SW 1271 (cell line): ENCODE measurements at regions not wholly inside any gene's neighbourhood (a gene's known extent, or its start where the extent isn't known, plus 50 kb on each side); places are given as distances from the start of the nearest gene placed in this dataset.
"Not testable (repeated sequence)": the region's sequence is repeated elsewhere in the genome, so short reads cannot be mapped to it uniquely, and the experiment has no call there.

Experiments
- DNase-seq, 2 experiments: peaks; one replicate each; lab custom pipeline; 2025; lab: John Stamatoyannopoulos, UW

DNA sequence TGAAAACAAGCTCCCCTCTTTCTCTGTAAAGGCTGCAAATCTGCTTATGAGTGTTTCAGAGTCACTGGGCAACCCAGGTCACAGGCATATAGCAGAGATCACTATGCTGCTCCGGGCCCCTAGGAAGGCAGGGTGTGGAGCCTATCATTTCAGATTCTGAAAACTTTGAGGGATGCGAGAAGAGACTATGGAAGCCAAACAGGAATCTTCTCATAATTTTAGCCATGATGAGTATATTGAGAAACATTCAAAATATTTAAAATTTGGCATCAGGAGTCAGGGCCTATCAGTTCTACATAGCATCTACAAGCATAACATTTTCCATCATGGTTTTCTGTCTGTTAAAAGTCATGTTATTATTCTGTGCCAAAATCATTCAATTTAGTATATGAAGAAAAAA, 61.7 kb upstream of the ATXN3L start:
- DNase-seq: no peak

DNA sequence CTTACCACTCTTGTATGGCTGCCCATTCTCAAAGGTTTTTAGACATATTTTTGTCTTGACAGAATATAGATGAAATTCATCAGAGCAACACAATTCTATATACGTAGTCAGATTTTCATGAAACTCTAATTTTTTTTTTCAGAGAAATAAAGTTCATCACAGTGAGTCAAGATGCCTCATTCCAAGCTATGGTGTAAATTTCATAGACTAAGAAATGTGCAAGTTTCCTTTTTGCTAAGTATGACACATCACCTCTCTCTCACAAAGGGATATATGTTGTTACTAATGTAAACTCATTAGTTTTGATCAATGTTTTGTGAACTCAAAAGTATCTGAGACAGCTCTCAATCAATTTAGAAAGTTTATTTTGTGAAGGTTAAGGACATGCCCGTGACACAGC, 60.4 kb upstream of the ATXN3L start:
- no peak for DNase-seq

DNA sequence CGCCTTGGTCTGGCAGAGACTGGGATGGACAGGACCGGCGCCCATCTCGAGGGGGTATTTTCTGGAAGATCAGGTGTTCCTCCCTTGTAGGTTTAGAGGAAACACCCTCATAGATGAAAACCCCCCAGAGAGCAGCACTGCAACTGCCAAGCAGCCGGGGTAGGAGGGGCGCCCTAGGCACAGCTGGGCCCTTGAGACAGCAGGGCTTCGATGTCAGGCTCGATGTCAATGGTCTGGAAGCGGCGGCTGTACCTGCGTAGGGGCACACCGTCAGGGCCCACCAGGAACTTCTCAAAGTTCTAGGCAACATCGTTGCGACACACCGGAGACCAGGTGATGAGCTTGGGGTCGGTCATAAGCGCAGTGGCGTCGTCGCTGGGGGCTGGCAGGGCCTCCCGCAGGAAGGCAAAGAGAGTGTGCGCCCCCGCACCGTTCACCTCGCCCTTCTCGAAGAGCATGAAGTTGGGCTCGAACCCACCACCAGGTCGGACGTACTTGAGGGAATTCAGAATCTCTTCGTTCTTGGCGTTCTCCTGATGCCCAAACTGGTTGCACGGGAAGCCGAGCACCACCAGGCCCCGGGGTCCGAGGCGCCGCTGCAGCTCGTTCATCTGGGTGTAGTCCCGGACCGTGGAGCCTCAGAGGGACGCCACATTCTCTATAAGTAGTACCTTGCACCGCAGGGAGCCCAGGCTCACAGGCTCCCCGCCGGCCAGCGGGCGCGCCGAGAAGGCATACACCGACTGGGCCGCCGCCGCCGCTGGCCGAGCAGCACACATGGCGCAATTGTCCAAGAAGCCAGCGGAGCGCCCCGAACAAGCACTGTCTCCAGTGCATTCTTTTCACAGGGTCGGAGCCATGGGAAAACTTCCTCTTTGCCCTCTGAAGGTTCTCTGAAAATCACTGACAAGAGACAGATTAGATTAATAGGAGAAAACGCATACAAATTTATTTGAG, 59.0 kb upstream of the ATXN3L start:
- not testable (repeated sequence) for DNase-seq

DNA sequence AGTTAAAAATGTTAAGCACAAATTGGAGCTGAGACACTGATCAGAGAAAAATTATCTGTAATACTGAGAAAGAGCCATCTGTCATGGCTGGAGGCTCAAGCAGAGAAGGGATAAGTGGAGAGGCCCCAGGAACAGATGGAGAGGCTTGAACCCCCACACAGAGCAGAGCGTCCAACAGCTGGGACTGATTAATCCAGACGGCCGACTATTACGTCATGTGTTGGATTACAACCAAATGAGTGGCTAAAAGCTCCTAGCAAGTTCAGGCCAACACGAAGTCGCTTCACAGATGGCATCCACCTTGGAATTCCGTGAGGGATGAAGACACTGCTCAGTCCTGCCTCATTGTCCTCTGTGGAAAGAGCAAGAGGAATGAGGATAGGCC, 57.7 kb upstream of the ATXN3L start:
- DNase-seq: no peak

DNA sequence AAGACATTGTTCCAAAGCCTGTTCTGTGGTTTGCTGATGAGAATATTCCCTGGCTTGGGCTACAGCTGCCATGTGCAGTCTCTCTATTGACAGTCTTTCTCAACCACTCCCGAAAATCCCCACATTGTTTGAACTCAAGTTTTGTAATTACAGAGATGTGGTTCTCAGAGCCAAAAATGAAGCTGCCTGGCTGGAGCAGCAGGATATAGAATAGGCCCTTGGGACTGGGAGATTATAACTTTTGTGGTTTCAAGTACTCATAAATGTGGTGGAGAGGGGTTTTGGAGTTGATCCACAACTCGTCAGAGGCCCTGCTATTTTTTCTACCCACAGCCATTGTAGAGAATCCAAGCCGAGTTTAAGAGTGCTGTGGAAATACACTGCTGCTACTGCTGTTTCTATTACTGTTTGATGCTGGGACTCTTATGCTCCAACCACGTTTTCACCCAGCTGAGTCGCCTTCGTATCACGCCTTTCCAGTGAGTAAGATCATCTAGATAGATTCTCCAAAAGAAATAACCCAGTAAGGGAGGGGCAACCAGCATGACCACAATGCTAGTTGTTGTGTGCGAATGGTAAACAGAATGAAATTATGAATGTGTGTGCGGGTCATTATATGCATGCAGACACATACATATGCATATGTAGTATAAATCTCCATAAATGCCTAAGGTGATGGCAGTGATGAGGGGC, 57.1 kb upstream of the ATXN3L start:
- DNase-seq: no peak

DNA sequence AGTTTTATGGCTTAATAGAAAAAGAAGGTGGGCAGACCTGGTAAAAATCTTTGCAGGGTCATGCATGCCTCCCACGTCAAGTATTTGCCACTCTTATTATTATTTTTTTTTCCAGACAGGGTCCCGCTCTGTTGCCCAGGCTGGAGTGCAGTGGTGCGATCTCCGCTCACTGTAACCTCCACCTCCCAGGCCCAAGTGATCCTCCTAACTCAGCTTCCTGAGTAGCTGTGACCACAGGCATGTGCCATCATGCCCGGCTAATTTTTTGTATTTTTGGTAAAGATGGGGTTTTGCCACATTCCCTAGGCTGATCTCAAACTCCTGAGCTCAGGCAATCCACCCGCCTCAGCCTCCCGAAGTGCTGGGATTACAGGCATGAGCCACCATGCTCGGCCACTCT, 55.7 kb upstream of the ATXN3L start:
- DNase-seq: not testable (repeated sequence)

DNA sequence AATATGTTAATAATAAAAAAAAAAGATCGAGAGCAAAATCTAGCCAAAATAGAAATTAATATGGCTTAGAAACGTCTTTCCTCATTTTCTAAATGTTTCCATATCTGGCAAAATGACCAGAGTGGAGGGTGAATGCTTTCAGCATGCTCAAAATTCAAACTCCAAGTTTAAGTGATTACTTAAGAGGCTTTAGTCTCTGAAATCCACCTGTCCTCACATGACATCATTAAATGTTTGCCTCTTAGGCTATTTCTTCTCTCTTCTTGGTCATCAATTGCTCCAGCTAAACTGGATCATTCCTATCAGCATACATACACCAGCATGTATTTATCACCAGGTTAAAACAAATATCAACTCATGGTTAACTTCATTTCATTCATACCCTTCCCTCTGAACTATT, 54.5 kb upstream of the ATXN3L start:
- DNase-seq: no peak

DNA sequence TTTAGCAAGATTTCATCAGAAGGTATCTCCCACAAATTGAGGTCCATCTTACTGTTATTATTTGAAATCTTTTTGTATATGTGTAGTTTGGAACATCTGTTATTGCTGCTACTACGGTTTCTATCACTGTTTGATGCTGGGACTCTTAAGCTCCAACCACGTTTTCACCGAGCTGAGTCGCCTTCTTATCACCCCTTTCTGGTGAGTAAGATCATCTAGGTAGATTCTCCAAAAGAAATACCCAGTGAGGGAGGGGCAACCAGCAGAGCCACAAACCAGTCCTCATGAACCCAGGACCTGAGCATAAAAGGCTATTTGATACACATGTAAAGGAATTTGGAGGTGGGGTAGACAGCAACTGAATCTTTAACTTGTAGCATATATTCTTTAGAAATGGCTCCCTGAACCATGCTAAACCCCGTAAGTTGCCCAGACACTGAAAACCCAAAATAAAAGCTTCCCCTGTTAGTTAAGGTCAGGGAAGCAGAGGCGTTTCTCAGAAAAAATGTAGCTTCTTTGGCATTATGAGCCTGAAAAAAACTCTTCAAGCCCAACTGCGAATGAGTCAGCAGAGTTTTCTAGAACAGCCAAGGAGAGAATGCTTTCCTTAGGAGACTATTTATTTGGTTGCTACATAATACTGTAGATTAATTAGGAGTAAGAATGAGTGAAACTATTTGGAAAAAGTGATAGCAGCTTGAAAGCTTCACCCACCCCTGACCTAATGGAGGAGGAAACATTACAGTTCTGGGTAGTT, 53.8 kb upstream of the ATXN3L start:
- DNase-seq: no peak

DNA sequence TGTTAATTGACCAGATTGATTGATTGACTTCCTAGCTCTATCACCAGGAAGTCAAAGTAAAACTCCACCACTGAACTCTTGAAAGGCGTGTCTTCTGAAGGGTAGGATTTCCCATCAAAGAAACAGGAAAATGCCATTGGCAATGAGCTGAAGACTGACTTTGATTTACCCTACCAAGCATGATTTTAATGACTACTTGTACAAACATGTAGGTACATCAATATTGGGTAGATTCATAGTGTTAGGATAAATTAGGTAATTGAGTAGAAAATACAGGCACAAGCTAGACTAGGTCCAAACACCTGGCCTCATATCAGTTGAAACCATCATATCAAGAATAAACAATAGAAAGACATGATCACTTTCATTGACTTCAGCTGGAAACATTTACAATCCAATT, 53.2 kb upstream of the ATXN3L start:
- no peak for DNase-seq

DNA sequence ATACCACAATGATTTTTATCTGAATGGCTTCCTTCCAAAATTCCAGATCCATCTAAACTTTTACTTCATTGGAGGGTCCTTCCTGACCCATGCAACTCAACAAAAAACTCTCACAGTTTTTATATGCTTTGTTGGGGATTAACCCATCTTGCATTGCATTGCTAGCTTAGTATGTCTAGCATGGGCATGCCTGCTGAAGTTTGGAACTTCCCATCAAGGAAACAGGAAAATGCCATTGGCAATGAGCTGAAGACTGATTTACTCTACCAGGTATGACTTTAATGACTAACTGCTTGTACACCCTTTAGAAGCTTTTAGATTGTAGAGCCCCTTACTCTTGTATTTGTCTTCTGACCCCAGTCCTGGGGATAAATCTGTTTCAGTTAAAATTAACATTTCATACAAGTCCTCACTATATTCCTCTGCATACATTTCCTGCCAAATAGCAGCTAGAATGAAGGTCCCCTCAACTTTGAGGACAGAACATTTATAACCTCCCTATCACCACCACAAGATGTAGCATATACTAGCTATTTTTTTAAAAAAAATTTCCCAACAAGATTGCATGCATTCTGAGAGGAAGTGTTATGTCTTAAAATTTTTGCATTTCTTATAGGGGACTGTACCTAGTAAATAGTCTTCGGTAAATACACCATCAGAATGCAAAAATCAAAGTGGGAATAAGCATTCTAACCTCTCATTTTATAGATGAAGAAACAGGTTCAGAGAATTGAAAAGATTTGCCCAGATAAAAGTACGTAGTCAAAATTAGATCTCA, 52.5 kb upstream of the ATXN3L start:
- DNase-seq: no peak

DNA sequence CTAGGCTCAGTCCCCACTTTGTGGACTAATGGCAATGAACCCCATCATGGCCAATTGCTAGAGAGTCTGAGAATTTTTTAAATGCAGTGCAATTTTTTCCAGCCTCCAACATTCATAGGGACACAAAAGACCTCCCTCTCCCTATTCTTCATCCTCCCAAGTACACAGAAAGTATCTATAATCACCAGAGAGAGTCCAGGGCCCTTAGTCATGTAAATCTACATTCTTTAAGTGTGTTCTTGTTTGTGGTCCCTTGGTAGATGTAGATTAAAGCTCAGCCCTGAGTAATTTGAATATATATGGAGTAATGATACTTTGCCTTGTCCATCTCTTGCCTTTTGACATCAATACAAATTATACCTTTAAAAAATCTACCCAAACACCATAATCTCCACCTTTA, 51.3 kb upstream of the ATXN3L start:
- no peak for DNase-seq

DNA sequence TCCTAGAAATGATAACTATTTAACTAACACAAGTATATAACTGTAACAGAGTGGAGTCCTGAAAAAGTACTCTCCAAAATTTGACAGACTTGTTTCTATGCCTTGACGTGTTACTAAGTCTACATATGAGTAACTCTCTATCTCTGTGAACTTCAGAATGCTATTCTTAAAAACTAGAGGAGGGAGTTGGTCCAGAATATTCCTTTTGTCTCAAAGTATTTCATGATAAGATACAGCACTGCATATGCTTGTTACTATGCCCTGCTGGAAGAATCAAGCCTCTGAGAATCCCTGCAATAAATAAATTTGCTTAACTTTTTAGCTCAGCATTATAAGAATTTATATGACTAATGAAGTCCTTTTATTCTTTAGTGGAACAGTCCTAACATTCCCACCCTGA, 50.9 kb upstream of the ATXN3L start:
- no peak for DNase-seq
